ENCODE measurements at regions not wholly inside any gene's neighbourhood (a gene's known extent, or its start where the extent isn't known, plus 50 kb on each side); places are given as distances from the start of the nearest gene placed in this dataset.

DNA sequence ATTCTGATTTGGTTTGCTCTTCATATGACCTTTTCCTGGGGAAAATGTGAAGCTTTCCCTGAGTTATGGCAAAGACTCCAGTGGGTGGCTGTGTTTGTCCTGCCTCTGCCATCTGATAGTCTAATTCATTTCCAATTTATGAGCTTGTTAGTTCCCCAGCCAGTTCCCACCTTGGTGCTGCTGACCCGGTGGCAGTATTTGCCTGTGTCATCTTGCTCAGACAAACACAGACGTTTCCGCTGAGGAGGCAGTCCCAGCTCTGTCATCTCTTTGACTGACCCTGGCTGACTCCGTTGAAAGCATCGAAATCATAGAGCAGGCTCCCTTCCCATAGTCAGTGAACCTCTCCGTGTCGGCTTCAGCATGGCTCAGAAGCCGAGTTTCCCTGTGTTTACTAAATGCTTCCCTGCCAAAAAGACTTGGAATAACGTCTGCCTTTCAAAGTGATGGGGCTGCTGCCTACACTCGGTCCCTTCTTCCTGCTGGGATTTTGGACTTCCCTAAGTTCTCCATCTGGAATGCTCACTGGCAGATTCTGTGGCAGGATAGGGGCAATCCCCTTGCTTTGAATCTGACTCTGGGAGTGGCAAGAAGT is 538.3 kb downstream of the NPIPA7 start:
- Histone ChIP-seq H3K4me3 (no peak overlapping the region), H3K27me3 (peaks cover 0 to 5% of the 10 kb centered on the region in 2 donors), H3K36me3 (replicated peaks in 1 of 2; ENCODE audit: insufficient read depth in 1 of 2, low read depth in 2 of 2) (no peaks in the 10 kb centered on the region), H3K4me1 (no peaks in the 10 kb centered on the region), H3K27ac (no peak overlapping the region), H3K9me3 (no peaks in the 10 kb centered on the region)
- no peak for DNase-seq
- no peak for TF ChIP-seq POLR2A (IDR thresholded peaks at IDR 0.05)
- no peak for TF ChIP-seq CTCF (IDR thresholded peaks at IDR 0.05)
- 16 to 22% methylated on average over 10 of the region's 10 CpGs for WGBS, 2 donors
- intact Hi-C loops (cut with DNase I) = no loop called here
- no peak for ATAC-seq

- no peaks in the 10 kb centered on the region for H3K36me3 ChIP-seq (replicated peaks in 1 of 2; ENCODE audit: insufficient read depth in 1 of 2, low read depth in 2 of 2)
- no peak overlapping the region for H3K4me3 ChIP-seq
- no peaks in the 10 kb centered on the region for H3K9me3 ChIP-seq
- no peak for DNase-seq
- TF ChIP-seq CTCF (IDR thresholded peaks at IDR 0.05) = no peak
- TF ChIP-seq POLR2A (IDR thresholded peaks at IDR 0.05) = no peak
- intact Hi-C loops (cut with DNase I) = no loop called here
- no peaks in the 10 kb centered on the region for H3K4me1 ChIP-seq
- H3K27ac ChIP-seq = no peak overlapping the region
- H3K27me3 ChIP-seq = no peaks in the 10 kb centered on the region
- ATAC-seq = no peak
Measured at GRCh38 chr16:16923479-16923878, 544.5 kb downstream of the NPIPA7 start.

- TF ChIP-seq POLR2A (IDR thresholded peaks at IDR 0.05) (no peak), CTCF (IDR thresholded peaks at IDR 0.05) (no peak)
- H3K27ac ChIP-seq = no peak overlapping the region
- ATAC-seq = no peak
- H3K27me3 ChIP-seq = no peaks in the 10 kb centered on the region
- 32 to 36% methylated on average over 4 of the region's 4 CpGs for WGBS, 2 donors
- no peaks in the 10 kb centered on the region for H3K4me1 ChIP-seq
- no peak overlapping the region for H3K4me3 ChIP-seq
- intact Hi-C loops (cut with DNase I) = no loop called here
- no peaks in the 10 kb centered on the region for H3K36me3 ChIP-seq (replicated peaks in 1 of 2; ENCODE audit: insufficient read depth in 1 of 2, low read depth in 2 of 2)
- H3K9me3 ChIP-seq = no peaks in the 10 kb centered on the region
- no peak for DNase-seq
Measured at GRCh38 chr16:16924613-16925012, 545.7 kb downstream of the NPIPA7 start.

DNA sequence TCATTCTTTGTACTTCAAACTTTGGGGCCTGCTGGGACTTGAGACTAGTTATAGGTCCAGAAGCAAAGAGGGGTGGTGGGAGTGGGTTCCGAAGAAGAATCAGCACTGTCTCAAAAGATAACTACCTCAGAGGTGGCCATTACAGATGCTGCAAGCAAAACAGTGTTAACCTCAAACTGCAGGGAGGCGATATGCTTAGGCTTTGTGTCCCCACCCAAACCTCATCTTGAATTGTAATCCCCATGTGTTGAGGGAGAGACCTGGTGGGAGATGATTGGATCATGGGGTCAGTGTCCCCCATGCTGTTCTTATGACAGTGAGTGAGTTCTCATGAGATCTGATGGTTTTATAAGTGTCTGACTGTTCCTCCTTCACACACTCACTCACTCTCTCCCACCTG is 545.3 kb downstream of the XYLT1 start:
- 75 to 80% methylated on average over 2 of the region's 2 CpGs for WGBS, 2 donors
- intact Hi-C loops (cut with DNase I) = no loop called here
- no peak for ATAC-seq
- no peak overlapping the region for H3K27ac ChIP-seq
- TF ChIP-seq CTCF (IDR thresholded peaks at IDR 0.05) = no peak
- no peaks in the 10 kb centered on the region for H3K4me1 ChIP-seq
- no peaks in the 10 kb centered on the region for H3K27me3 ChIP-seq
- no peak overlapping the region for H3K4me3 ChIP-seq
- no peak for DNase-seq
- H3K36me3 ChIP-seq (replicated peaks in 1 of 2; ENCODE audit: insufficient read depth in 1 of 2, low read depth in 2 of 2) = no peaks in the 10 kb centered on the region
- no peaks in the 10 kb centered on the region for H3K9me3 ChIP-seq

DNA sequence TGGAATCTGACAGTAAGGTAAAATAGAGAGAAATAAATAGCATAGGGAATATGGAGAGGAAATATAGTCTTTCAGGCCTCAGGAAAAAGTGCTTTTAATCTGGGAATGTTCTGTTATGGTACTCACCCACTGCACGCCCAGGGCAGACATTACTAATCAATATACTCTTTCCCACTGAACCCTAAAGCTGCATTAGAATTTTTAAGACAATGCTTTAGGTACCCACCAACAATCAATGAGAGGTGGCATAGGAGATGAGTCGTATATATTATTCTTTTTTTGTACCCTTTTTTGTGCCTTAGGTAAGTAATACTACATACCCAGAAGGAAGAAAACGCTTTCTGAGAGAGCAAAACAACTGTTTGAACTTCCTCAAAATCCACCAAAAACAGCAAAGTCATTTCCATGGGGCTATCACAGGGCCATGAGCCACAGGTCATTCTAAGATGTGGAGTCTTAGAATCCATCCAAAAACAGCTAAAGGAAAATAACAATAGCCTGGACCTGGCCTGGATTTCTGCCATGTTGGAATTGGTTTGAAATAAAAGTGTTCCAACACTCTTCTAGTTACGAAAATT is 542.1 kb downstream of the XYLT1 start:
- no peaks in the 10 kb centered on the region for H3K36me3 ChIP-seq (replicated peaks in 1 of 2; ENCODE audit: insufficient read depth in 1 of 2, low read depth in 2 of 2)
- DNase-seq (no peak), ATAC-seq (no peak)
- no peak overlapping the region for H3K27ac ChIP-seq
- 51 to 56% methylated on average over 4 of the region's 4 CpGs for WGBS, 2 donors
- TF ChIP-seq POLR2A (IDR thresholded peaks at IDR 0.05) (no peak), CTCF (IDR thresholded peaks at IDR 0.05) (no peak)
- H3K27me3 ChIP-seq = no peaks in the 10 kb centered on the region
- intact Hi-C loops (cut with DNase I) = no loop called here
- no peak overlapping the region for H3K4me3 ChIP-seq
- H3K9me3 ChIP-seq = no peaks in the 10 kb centered on the region
- H3K4me1 ChIP-seq = no peaks in the 10 kb centered on the region

All from body of pancreas (tissue), 4 donors.